Gastrocnemius medialis (tissue), 4 donors: ENCODE measurements at regions not wholly inside any gene's neighbourhood (a gene's known extent, or its start where the extent isn't known, plus 50 kb on each side); places are given as distances from the start of the nearest gene placed in this dataset.

Source experiments
- ATAC-seq, 2 donors: fragments of 150-250 bp; one replicate each; pipeline ENCODE4 v1.9.1; 2016
- DNase-seq, 2 donors: peaks; one replicate each; pipeline ENCODE4 v3.0.0-alpha.2; 2019
- H3K27ac ChIP-seq, 4 donors: fragments of 200-600 bp; sonication (generic); 1 replicate in 1 of 4; 2 replicates in 3 of 4; pipeline ENCODE4 v1.5.1; 2016 to 2018; ENCODE audit warnings: mild to moderate bottlenecking in 2 of 4, moderate library complexity in 1 of 4
- H3K27me3 ChIP-seq, 3 donors: fragments of 200-600 bp; sonication (generic) in 2 of 3; 1 replicate in 1 of 3; 2 replicates in 2 of 3; pipeline versions ENCODE4 v1.5.1 to v1.6.0; 2016 to 2019; ENCODE audit warnings: mild to moderate bottlenecking in 1 of 3, moderate library complexity in 1 of 3
- H3K36me3 ChIP-seq, 2 donors: fragments of 200-600 bp; sonication (generic) in 1 of 2; one replicate each; pipeline ENCODE4 v1.5.1; 2017 to 2018
- H3K4me1 ChIP-seq, 2 donors: fragments of 200-600 bp; sonication (generic) in 1 of 2; one replicate each; pipeline ENCODE4 v1.5.1; 2016 to 2017; ENCODE audit warnings: mild to moderate bottlenecking in 2 of 2
- H3K4me3 ChIP-seq, 4 donors: fragments of 200-600 bp; sonication (generic) in 3 of 4; 1 replicate in 1 of 4; 2 replicates in 3 of 4; pipeline ENCODE4 v1.5.1; 2016 to 2019; ENCODE audit warnings: mild to moderate bottlenecking in 2 of 4
- H3K9me3 ChIP-seq, 3 donors: fragments of 200-600 bp; sonication (generic) in 2 of 3; 1 replicate in 1 of 3; 2 replicates in 2 of 3; pipeline ENCODE4 v1.5.1; 2016 to 2019
- POLR2A ChIP-seq, 2 donors: fragments of 450-650 bp; IDR thresholded peaks; one replicate each; pipeline ENCODE4 v1.6.1; 2017; ENCODE audit warnings: antibody characterized with exemption in 2 of 2, mild to moderate bottlenecking in 2 of 2, moderate library complexity in 2 of 2
- in situ Hi-C, 4 donors: fragments of 200-750 bp; cut with MboI; loops; one replicate each; pipeline versions ENCODE4 v1.15.0 to v1.8.0; 2017; ENCODE audit warnings: low sequenced_read_pairs in 4 of 4
- intact Hi-C: fragments of 100-400 bp; cut with DNase I; formaldehyde crosslinking; loops from one replicate; pipeline ENCODE4 v1.15.1; 2023; ENCODE audit warnings: low total_unique reads
- TF ChIP-seq, protein P1 (sequence below), 5 experiments: fragments of 450-650 bp in 3 of 5; fragments of 200-600 bp in 2 of 5; sonication (generic) in 2 of 5; IDR thresholded peaks in 4 of 5; conservative IDR thresholded peaks in 1 of 5; 1 replicate in 4 of 5; 2 replicates in 1 of 5; pipeline ENCODE4 v1.5.1; 2016 to 2019; ENCODE audit warnings: antibody characterized with exemption in 5 of 5, mild to moderate bottlenecking in 3 of 5, moderate library complexity in 3 of 5

DNA sequence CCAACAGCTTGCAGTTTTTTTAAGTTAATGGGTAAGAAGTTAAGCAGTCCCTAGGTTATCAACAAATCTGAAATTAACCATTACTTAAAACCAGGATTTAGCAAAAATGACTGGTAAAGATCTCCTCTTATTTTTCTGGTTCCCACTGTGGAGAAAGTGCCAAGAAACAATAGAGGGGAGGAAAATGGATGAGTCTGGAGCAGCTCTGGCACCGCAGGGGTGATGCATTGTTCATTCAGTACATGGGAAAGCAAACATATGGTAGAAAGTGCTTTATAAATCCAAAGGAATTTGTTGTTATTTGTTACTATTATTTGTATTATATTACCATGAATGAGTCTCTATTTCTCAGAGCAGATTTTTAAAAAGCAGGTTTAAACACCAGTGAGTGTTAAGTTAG, 92.2 kb downstream of the DYRK2 start:
- no peak overlapping the region for H3K4me3 ChIP-seq
- no peaks in the 10 kb centered on the region for H3K36me3 ChIP-seq
- ATAC-seq (no peak), DNase-seq (no peak)
- peaks cover 0 to 7% of the 10 kb centered on the region in 2 donors for H3K4me1 ChIP-seq
- no peaks in the 10 kb centered on the region for H3K27me3 ChIP-seq
- TF ChIP-seq POLR2A (IDR thresholded peaks at IDR 0.05), result no peak
- TF ChIP-seq, protein P1, sequence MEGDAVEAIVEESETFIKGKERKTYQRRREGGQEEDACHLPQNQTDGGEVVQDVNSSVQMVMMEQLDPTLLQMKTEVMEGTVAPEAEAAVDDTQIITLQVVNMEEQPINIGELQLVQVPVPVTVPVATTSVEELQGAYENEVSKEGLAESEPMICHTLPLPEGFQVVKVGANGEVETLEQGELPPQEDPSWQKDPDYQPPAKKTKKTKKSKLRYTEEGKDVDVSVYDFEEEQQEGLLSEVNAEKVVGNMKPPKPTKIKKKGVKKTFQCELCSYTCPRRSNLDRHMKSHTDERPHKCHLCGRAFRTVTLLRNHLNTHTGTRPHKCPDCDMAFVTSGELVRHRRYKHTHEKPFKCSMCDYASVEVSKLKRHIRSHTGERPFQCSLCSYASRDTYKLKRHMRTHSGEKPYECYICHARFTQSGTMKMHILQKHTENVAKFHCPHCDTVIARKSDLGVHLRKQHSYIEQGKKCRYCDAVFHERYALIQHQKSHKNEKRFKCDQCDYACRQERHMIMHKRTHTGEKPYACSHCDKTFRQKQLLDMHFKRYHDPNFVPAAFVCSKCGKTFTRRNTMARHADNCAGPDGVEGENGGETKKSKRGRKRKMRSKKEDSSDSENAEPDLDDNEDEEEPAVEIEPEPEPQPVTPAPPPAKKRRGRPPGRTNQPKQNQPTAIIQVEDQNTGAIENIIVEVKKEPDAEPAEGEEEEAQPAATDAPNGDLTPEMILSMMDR (IDR thresholded peaks at IDR 0.05 in 4 of 5, conservative IDR thresholded peaks at IDR 0.05 in 1 of 5), result no peak
- intact Hi-C loops, result loop anchor here (10.0 kb wide), 1 partner anchor 154 kb away; no protein-coding TSS in a partner anchor
- no peaks in the 10 kb centered on the region for H3K9me3 ChIP-seq
- in situ Hi-C loops, result no loop called here
- H3K27ac ChIP-seq, result no peak overlapping the region

DNA sequence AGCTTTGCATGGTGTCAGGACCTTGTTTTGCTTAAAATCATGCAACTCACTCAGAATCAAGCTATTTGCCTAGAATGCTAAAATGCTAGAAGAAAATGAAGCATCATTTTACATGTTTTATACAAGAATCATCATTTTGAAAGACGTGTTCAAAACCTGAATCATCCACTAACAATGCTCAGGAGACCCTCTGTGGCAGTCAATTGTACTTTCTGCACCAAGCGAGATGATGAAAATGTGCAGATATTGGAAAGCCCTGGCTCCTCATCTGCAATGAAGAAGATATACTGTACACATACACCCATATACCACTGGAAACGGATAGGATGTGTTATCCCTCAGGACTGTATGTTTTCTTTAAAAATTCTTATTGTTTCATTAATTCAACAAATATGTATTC, 92.7 kb downstream of the DYRK2 start:
- in situ Hi-C loops, result no loop called here
- intact Hi-C loops, result loop anchor here (10.0 kb wide), 1 partner anchor 154 kb away; no protein-coding TSS in a partner anchor
- Histone ChIP-seq H3K4me3 (no peak overlapping the region), H3K27me3 (no peaks in the 10 kb centered on the region), H3K36me3 (no peaks in the 10 kb centered on the region), H3K27ac (no peak overlapping the region), H3K9me3 (no peaks in the 10 kb centered on the region), H3K4me1 (peaks cover 0 to 7% of the 10 kb centered on the region in 2 donors)
- DNase-seq (no peak), ATAC-seq (no peak)
- TF ChIP-seq POLR2A (IDR thresholded peaks at IDR 0.05), result no peak
- TF ChIP-seq, protein P1 (IDR thresholded peaks at IDR 0.05 in 4 of 5, conservative IDR thresholded peaks at IDR 0.05 in 1 of 5), result no peak

DNA sequence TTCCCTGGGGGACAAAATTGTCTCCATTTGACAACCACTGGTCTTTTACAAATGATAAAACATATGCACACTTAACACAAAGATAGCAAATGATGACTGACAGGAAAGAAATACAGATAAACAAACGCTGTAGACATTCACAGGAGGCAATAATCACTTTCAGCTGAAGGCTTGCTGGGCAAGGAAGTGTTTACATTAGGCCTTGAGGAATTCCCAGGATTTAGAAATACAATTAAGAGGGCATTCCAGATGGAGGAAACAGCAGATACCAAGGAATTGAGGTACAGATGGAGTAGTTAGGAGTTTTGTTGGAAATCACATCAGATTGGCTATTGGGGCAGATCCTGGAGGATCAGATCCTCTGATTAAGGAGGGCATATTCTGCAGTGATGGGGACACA, 93.9 kb downstream of the DYRK2 start:
- in situ Hi-C loops, result no loop called here
- TF ChIP-seq, protein P1 (IDR thresholded peaks at IDR 0.05 in 4 of 5, conservative IDR thresholded peaks at IDR 0.05 in 1 of 5), result no peak
- TF ChIP-seq POLR2A (IDR thresholded peaks at IDR 0.05), result no peak

DNA sequence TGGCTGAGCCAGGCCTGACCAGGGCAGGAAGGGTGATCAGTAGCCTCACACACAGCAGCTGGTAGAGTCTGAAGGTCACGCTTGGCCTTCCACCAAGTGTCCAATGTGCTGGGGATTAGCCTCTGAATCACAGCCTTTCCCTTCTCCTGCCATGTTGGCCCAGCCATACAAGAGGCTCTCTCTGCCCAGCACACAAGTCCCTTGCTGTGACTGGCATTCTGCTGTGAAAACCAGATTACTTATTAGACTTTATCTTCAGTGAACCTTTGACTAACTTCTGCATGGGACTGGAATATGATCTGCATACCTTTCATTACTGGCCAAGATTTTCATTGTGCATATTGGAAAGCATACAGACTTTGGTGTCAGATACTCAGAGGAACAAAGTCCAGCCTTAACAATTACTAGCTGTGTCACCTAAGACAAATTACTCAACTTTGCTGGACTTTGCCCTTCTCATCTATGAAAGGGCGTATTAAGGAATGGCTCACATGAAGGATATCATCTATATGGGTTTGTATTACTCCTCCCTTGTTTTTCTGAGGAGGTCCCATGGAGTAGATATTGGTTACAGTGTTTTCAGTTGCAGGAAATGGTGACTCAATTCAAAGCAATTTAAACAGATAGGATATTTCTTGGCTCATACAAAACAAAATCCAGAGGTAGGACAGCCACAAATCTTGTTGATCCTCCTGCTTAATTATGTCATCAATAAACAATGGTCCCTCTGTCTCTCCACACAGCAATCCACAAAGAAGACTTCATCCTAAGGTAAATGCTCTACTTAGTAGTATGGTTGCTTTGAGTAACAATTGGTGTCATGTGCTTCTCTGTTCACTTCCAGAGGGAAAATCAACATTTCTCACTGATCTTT, 99.6 kb downstream of the DYRK2 start:
- Histone ChIP-seq H3K4me3 (no peak overlapping the region), H3K9me3 (no peaks in the 10 kb centered on the region), H3K27me3 (no peaks in the 10 kb centered on the region), H3K27ac (peak overlapping the region; percentile 54 to 66 (median 58)), H3K4me1 (peaks cover 18 to 30% of the 10 kb centered on the region in 2 donors), H3K36me3 (no peaks in the 10 kb centered on the region)
- intact Hi-C loops (loop anchor here (10.0 kb wide), 1 partner anchor 147 kb away; no protein-coding TSS in a partner anchor), in situ Hi-C loops (no loop called here)
- ATAC-seq, result peak; percentile 79 to 84
- DNase-seq, result peak; percentile 54 to 73
- TF ChIP-seq POLR2A (IDR thresholded peaks at IDR 0.05), result no peak
- TF ChIP-seq, protein P1 (IDR thresholded peaks at IDR 0.05 in 4 of 5, conservative IDR thresholded peaks at IDR 0.05 in 1 of 5), result no peak

More for the DNA sequence above, 93.9 kb downstream of the DYRK2 start:
- no peaks in the 10 kb centered on the region for H3K27me3 ChIP-seq
- intact Hi-C loops, result loop anchor here (10.0 kb wide), 1 partner anchor 152 kb away; no protein-coding TSS in a partner anchor
- no peak overlapping the region for H3K4me3 ChIP-seq
- DNase-seq, result no peak
- H3K36me3 ChIP-seq, result no peaks in the 10 kb centered on the region
- no peaks in the 10 kb centered on the region for H3K9me3 ChIP-seq
- no peak for ATAC-seq
- no peak overlapping the region for H3K27ac ChIP-seq
- H3K4me1 ChIP-seq, result peaks cover 0 to 7% of the 10 kb centered on the region in 2 donors
